ENCODE measurements at regions not wholly inside any gene's neighbourhood (a gene's known extent, or its start where the extent isn't known, plus 50 kb on each side); places are given as distances from the start of the nearest gene placed in this dataset.

DNA sequence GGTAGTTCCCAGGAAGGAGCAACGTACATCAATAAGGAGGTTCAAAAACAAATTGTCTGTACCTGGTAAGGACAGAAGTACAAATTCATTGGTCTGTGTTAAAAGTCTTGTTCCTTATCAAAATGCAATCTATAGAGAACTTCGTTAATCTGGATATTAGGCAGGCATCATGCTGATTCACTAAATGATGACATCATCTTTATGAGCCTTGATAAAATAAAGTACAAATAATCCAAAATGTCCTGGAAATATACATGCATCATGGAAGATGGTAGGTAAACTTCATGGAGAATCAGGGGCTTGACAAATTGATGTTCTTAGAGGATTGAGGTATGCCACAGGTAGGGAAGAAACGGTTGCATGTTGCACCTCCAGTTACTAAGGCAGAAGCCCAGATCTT is 433.9 kb downstream of the TRIML1 start:
- no peak for DNase-seq

DNA sequence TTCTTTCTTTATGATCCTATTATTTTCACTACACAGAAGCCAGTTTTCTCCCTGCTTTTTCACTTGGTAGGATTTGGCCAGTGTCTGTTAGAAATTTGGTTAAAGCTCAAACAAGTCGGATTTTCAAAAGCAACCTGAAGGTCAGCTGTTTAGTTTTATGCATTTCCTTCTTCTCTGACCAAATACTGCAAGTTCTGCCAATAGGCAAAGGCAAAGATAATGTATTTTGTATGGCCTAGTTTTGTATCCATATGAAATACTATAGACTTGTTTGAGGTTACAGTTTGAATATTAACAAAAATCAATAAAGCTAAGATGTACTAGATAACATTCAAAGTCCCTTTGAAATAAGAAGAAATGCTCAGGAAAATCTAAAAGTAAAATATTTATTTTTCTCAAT is 439.4 kb downstream of the TRIML1 start:
- DNase-seq, result no peak

DNA sequence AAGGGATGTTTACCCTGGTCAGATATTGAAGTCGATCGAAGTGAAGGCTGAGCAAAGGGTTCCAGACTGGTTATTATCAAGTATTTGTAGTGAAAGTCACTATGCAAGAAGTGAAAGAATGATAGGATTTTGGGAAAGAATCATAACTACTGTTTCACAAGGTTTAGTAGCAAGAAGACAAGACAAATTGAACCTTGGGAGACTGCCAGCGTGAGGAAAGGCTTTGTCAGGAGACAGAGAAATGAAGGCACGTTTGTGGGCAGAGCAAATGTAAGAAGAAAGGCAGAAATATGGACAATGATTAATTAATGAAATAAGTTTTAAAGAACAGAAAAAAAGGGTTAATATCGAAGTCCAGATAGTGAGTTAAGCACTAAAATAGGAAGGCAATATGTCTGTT is 456.8 kb downstream of the TRIML1 start:
- no peak for DNase-seq

DNA sequence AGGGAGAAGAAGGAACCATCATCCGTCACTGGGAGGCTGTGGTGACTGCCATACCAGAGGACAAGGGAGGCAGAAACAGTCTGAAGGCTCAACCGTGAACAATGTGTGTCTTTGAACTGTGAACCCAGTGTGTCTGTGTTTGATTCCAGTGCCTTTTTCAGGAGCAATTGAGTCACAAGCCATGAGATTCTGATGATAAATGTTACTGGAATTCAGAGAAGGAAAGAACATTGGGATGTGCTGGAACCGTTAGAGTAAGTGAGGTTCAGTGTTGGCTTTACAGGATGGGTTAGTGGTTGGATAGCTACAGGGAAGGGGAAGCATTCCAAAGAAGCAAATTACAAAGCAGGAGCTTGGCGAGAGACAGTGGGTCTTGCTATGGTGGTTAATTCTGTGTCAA is 464.4 kb downstream of the TRIML1 start:
- no peak for DNase-seq

DNA sequence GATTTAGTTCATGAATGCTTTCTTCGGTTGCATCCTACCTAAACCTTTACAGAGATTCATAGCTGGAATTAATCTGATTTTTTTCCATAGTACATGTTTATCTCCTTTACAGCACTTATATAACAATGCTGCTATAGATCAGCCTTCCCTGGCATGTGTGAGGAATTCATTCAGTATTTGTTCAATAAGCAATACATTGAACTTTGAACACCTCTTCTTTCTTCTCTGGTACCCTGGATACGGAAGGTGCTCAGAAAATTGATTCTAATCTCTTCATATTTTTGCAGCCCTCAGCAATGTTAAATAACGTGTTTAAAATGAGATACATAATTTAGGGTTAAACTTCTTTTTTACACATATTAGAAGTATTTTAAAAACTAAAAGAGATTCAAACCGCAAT is 467.4 kb downstream of the TRIML1 start:
- no peak for DNase-seq

DNA sequence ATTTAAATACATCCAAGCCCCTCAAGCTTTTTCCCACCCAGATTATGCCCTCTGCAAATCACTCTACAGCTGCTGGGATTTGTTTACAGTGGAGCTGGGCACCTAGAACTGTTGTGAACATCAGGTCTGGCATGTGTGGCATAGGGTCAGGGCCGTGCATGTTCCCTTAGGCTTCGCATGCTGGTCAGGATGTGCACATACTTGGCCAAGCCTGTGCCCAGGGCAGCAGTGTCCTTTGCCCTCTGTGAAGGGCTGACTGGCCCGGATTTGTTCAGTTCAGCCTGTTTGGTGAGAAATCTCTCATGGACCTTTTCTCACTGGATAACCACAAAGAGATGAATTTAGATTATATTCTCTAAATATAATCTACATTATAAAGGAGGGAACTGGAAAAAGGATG is 471.9 kb downstream of the TRIML1 start:
- DNase-seq, result no peak

DNA sequence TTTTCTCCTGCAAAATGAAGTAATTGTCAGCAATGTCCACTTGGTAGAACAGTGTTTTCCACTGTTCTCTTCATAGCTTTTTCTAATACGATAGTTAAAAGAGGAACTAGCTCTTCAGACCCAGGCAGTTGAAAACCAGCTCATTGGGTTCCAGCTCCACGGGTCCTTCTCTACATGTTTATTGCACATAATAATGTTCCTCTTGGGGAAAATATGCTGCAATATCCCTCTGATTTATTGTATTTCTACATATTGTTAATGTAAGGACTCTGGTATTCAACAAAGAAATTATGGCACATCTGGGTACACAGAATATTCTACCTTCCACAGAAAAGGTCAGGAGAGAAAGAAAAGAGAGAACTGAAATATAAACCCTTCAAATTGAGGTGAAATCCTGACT is 473.4 kb downstream of the TRIML1 start:
- DNase-seq, result no peak

DNA sequence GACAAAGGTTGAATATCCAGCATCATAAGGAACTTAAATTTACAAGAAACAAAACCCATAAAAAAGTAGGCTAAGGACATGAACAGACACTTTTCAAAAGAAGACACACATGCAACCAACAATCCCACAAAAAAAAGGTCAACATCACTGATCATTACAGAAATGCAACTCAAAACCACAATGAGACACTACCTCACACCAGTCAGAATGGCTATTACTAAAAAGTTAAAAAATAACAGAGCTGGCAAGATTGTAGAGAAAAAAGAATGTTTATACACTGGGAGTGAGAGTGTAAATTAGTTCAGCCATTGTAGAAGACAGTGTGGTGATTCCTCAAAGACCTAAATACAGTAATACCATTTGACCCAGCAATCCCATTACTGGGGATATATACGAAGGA is 474.7 kb downstream of the TRIML1 start:
- no peak for DNase-seq

DNA sequence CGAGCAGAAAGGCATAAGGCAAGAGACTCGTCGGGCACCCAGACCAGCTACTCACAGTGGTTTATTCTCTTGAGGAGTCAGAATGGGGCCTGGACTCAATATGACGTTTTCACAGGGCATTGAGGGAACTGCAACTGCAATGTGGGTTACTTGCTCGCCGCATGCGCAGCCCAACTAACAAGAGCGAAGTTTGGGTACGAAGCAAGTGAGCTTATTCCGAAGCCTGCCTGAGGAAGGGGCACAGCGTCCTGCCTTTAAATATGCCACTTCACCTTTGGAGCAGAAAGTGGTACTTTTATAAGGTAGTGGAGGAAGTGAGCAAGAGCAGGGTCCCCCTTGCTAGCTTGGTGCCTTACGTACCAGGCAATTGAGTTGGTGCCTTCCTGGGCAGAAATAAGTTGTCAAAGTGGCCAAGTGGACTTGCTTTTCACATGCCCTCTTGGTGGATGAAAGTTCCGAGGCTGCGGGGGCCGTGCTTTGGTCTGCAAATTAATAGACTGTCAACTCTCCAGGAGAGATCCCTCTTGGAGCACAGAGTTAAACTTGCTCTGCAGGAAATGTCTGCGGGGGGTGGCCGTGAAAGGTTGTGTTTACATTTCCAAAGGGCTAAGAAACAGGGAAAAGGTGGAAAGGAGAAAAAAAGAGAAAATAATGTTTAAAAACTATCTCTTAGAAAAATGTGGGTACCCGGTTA is 480.4 kb downstream of the TRIML1 start:
- no peak for DNase-seq

DNA sequence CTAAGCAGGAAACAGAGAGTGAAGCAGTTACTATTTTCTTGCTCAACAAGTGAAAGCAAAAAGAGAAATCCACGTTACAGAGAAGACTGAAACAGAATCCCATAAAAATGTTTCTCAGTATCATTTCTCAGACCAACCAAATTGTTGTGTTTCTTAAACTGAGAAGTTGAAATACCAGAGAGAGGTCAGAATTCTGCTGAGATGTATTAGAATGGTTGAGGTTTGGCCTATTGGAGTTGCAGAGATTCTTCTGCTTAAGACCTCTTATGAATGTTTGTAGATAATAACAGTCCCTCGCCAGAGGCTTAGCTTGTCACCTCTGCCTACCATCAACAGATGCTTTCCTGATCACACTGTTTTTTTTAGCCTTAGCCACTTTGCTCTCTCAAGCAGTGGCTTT is 481.4 kb downstream of the TRIML1 start:
- no peak for DNase-seq

DNA sequence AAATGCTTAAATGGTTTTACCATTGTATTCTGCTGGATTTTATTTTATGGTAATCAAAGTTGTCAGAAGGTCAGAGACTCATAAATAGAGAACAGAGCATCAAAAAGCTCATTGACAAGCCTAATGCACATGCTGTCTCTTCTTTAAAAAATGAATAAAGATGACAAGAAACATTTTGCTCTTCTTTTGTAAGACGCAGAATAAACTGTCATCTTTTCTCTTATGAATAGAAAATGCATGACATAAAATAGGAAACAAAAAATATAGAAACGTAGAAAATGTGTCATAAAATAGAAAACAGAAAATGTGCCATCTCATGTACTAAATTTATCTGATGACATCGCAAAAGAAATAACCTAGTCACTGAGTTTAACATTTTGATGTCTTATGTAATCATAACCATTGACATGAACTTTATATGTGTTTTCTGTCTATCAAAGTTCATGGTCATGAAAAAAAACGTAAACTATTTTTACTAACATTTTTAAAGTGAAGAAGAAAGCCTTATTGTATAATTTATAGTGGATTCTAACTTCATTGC is 484.1 kb downstream of the TRIML1 start:
- no peak for DNase-seq

DNA sequence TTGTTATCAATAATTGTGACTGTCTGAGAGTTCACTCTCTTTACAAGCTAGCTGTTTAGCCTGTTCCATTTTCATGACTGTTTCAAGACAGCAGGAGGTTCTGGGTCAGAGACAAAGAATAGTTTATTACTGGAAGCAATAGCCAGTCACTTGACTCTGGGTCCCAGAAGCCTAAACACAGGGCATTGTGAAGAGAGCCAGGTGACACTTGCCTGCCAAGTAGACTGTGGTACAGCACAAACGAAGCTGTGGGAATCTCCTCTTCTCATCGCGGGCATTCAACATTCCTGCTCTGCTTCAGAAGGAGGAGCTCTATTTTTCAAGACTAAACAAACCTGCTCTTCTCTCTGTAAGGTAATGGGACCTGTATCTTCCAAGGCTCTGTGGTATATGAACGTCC is 485.1 kb downstream of the TRIML1 start:
- DNase-seq, result no peak

DNA sequence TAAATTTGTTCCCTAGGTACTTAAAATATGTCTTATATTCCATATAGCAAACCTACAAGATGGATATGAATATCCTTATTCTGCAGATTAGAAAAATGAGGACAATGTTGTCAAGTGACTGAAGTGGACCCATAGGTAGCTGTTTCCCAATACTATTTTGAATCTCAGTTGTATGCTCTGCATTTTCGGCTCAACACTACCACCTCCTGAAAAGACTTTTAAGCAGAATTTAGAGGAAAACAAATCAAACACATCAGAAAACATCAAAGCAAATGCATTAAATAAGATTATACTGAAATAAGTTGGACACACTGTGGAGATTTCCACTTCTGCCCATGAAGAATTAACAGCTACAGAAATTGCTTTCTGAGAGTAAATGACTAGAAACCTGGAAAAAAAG is 488.7 kb downstream of the TRIML1 start:
- DNase-seq, result no peak

DNA sequence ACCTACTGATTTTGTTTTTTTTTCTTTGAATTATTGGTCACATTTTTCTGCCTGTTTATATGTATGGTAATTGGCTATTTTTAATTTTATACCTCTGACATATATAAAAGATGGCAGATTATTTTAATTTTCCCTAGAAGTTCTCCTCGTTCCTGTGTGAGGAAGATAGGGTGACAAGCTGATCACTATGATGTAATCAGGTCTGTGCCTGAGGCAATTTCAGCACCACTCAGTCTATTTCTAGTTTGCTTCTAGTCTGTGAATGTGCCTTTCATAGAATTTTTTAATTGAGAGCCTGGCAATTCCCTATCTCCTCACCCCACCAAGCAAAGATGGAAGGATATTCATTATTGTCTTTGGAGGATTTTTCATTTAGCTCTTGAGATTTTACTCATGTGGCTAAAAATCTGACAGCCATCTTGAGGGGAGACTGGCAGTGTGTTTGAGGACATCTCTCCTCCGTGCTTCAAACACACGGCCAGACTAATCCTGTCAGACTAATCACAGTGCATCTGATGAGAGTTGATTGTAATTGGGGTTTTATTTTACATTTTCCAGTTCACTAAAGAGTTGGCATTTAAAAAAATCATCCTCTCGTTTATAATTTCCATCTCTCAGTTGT is 500.3 kb downstream of the TRIML1 start:
- no peak for DNase-seq

DNA sequence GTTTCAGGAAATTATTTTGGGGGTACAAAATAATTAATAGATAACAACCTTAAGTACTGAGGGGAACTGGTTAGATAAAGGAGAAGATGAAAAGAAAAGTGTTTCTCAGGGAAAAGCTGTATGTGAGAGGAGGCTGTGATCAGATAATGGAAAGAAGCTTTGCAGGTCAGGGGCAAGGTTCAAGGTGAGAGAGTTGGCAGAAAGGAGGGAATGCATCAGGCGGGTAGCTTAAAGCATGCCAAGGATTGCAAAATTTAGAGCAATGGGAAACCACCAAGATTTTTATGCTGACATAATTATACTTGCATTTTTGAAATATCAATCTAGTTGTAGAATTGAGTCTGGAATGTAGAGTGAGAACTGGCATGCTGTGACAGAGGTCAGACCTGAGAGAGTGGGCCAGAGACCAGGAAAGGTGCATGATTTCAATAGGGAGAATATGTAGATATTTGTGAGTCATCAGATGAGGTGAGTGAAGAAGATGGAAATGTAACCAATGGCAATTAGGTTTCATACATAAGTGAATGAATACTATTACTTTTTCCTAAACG is 508.7 kb downstream of the TRIML1 start:
- no peak for DNase-seq

DNA sequence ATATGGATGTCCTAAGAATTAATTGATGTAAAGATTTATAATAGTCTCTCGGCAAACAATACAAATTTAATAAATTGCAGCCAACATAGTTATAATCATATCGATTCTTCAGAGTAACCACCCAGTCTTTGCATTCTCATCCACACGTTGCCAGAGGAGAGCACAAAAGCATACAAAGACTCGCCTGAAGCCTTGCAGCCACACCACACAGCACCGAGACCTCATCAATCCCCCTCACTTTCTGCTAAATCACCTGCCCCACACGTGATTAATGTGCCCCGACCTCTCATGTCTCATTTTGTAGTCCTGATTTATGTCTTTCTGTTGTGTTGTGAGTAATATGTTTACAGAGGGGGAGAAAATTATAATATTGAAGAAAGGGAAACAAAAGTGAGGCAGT is 510.4 kb downstream of the TRIML1 start:
- DNase-seq, result no peak

DNA sequence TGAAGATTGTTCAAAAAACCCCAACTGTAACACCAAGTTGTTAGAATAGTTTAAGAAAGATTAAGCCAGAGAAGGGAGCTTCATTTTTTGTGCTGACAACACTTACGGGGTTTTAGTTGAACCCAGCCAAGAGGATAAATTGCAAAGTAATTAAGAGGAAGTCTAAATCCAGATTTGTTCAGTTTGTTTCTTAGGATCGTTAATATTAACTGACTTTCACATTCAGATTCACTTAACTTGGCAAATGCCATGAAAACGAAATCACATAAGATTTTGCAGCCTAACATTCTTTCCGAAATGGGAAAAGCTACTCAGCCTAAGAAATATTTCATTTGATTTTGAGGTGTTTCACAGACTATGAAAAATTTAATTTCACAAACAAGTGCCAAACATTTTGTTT is 511.3 kb downstream of the TRIML1 start:
- no peak for DNase-seq

DNA sequence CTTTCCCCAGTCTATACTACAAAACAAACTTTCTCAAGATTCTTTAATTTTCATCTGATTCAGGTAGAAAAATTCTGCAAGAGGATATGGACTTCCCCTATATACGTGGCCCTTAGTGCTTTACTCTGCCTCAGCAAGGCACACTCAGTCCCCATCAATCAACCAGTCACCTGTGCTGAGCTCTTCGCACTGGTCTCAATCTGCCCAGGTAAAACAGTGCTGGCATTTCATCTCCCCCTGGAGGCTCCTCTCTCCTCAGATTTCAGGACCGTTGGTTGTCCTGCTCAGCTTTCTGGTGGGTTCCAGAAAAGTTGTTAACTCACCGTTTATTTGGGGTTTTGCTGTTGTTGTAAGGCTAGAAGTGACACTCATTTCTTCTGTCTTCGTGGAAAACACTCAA is 518.1 kb downstream of the TRIML1 start:
- DNase-seq, result no peak

DNA sequence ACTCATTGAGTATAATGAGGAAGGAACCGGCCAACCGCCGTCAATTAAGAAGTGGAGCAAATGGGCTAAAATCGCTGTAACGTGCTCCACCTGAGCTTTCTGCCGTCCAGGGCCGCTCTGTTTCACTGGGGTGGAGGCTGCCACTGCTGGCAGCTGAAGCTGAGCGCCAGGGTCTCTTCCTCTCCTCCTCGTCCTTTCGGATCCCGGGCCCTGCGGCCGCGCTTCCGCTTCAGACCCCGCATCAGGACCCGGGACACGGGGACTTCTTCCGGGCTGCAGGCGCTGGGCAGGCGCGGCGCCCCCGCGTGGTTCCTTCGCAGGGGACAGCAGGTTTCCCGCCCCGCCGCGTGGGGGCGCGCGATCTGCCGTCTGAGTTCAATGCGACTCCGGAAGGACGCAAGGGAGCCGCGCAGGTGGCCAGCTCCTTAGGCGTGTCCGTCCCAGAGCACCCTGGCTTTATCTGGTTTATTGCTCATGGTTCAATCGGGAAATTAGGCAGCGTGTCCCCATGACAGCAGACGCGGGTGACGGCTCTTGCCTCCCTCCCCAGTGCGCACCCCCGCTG is 519.8 kb downstream of the TRIML1 start:
- DNase-seq, result no peak

DNA sequence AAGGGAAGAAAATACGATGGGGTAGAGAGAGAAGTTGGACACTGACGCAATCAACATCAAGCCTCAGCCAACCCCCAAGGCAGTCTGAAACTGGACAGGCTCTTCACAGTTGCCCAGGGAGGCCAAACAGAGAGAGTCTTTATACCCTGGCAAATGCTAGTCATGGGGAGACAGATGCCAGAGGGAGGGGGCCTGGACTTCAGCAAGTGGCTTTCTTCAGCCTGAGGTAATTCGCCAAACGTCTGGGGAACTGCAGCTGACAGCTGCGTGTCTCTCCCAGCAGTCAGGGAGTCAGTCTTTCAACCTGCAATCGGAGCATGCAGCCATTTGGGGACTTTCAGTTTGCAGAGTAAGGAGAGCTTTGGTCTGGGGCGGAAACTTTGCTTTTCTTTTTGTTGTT is 521.6 kb downstream of the TRIML1 start:
- DNase-seq, result no peak

DNA sequence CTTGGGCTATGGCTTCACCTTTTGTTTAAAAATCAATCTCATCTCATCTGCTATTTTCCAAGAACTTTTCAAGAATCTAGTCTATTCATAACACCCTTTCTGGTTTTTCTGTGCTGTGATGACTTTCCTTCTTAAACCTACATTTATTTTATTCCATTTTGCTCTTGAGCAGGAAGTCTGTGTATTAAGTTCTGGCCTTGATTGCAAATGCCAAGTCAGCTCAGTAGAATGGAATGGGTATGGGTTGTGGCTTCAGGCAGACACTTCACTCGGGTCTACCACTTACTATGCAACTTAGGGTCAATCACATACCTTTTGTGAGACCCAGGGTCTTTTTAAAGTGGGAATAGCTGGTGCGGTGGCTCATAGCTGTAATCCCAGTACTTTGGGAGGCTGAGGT is 522.3 kb downstream of the TRIML1 start:
- DNase-seq, result no peak

DNA sequence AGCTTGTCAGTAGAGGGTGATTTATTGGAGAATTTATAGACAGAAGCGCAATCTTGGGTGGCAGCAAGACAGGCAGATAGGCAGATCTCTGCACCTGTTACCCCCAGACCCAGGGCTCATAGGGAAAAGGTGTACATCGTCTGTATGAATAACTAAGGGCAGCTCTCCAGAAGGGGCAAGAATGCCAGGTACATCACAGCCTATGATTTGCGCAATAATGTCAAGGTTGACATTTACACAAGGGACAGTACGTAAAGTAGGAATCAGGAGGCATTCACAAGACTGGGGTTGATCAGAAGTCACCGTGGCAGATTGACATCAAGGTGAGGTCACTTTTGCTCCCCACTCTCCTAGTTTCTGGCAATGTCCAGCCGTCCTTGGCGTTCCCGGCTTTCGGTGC is 524.1 kb downstream of the TRIML1 start:
- no peak for DNase-seq

DNA sequence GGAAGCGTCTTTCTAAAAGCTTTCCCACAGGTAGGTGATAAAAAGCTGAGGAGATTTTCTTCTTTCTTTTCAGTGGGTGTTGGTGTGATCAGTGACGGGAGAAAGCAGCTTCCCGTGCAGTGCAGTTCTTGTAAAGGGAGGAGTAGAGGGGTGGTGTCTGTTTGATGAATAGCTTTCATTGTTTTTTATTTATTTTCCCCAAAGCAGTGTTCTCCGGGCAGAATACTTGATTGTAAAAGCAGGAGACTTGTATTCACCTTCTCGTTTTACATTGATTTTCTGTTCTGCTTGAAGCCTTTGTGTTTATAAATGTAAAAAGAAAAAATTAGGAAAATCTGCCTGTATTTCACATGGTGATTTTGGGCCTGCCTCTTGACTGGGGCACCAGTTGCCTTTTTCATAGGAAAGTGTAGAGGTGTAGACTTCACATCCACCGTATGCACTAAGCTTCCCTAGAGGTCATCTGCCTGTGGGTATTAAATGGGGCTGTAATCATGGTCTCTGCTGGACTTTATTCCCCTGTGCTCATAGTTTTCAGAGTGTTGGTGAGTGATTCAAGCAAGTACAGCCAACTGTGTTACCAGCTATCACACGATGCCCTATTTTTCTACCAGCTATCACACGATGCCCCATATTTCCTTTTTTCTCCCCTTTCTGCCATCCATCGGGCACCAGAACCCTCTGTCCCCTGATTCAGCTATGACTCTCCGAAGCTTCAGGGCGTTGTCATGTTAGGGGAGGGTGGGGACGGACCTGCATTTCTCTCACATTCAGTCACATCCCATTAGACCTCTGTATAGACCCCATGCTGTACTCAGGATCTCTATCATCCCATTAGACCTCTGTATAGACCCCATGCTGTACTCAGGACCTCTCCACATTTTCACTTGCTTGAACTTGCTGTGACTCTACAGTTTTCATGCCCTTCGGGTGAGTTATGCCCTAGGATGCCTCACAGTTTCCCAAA is 526.5 kb downstream of the TRIML1 start:
- DNase-seq, result no peak
